ENCODE measurements at regions not wholly inside any gene's neighbourhood (a gene's known extent, or its start where the extent isn't known, plus 50 kb on each side); places are given as distances from the start of the nearest gene placed in this dataset.

- no peak overlapping the region for H3K27ac Mint-ChIP-seq
- peaks cover 8 to 10% of the 10 kb centered on the region in 2 experiments for H3K4me1 Mint-ChIP-seq
- Histone ChIP-seq H3K18ac (ENCODE audit: insufficient read length, low read depth, low read length) (no peak overlapping the region), H3K4me2 (ENCODE audit: insufficient read depth, insufficient read length, low read length) (no peak overlapping the region), H4K8ac (replicated peaks; ENCODE audit: insufficient read length, low read depth, low read length) (no peak overlapping the region), H2BK12ac (ENCODE audit: insufficient read length, low read depth, low read length) (no peak overlapping the region), H3K79me1 (ENCODE audit: insufficient read depth, low read depth, low read length, poor library complexity, severe bottlenecking) (no peaks in the 10 kb centered on the region), H4K20me1 (ENCODE audit: control insufficient read depth, insufficient read depth, insufficient read length) (no peaks in the 10 kb centered on the region), H2AK5ac (ENCODE audit: insufficient read length, low read length) (no peak overlapping the region), H3K79me2 (ENCODE audit: insufficient read depth, low read length) (no peaks in the 10 kb centered on the region), H4K91ac (ENCODE audit: insufficient read length, low read depth, low read length) (no peak overlapping the region), H3K4ac (ENCODE audit: low read depth, low read length) (no peak overlapping the region), H3K27ac (ENCODE audit: insufficient read length, low read depth, low read length) (no peak overlapping the region), H3K4me1 (ENCODE audit: insufficient read depth, low read length) (no peaks in the 10 kb centered on the region; the same call in 1 of the 2 replicates), H2BK20ac (ENCODE audit: low read depth, low read length, poor library complexity, severe bottlenecking) (no peak overlapping the region), H2BK120ac (ENCODE audit: low read depth, low read length, poor library complexity, severe bottlenecking) (no peak overlapping the region), H3T11ph (ENCODE audit: low read length) (no peak overlapping the region), H3K27me3 (ENCODE audit: insufficient read depth, low read length) (no peaks in the 10 kb centered on the region), H3K23me2 (ENCODE audit: insufficient read length, low read depth, low read length, poor library complexity, severe bottlenecking) (no peaks in the 10 kb centered on the region), H3K56ac (ENCODE audit: insufficient read length, low read depth, low read length) (no peak overlapping the region), H3K9ac (ENCODE audit: extremely low read depth, insufficient read length, low read length) (no peak overlapping the region), H3K14ac (ENCODE audit: insufficient read depth, low read length) (no peak overlapping the region), H4K5ac (ENCODE audit: insufficient read length, low read depth, low read length) (no peak overlapping the region), H3K23ac (ENCODE audit: insufficient read length, low read depth, low read length) (no peak overlapping the region), H2BK15ac (ENCODE audit: low read depth, low read length) (no peak overlapping the region), H2BK5ac (ENCODE audit: insufficient read length, low read length) (no peak overlapping the region), H2AFZ (ENCODE audit: low read length) (no peak overlapping the region), H3K9me3 (ENCODE audit: control insufficient read depth, low read depth, low read length) (no peaks in the 10 kb centered on the region)
- TF ChIP-seq, protein P1, sequence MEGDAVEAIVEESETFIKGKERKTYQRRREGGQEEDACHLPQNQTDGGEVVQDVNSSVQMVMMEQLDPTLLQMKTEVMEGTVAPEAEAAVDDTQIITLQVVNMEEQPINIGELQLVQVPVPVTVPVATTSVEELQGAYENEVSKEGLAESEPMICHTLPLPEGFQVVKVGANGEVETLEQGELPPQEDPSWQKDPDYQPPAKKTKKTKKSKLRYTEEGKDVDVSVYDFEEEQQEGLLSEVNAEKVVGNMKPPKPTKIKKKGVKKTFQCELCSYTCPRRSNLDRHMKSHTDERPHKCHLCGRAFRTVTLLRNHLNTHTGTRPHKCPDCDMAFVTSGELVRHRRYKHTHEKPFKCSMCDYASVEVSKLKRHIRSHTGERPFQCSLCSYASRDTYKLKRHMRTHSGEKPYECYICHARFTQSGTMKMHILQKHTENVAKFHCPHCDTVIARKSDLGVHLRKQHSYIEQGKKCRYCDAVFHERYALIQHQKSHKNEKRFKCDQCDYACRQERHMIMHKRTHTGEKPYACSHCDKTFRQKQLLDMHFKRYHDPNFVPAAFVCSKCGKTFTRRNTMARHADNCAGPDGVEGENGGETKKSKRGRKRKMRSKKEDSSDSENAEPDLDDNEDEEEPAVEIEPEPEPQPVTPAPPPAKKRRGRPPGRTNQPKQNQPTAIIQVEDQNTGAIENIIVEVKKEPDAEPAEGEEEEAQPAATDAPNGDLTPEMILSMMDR (conservative IDR thresholded peaks at IDR 0.05), result no peak
- H3K4me3 Mint-ChIP-seq, result no peak overlapping the region
- H3K36me3 Mint-ChIP-seq (ENCODE audit: insufficient read depth in 1 of 3, low read depth in 3 of 3), result peaks cover 0 to 5% (median 0%) of the 10 kb centered on the region in 3 experiments; a peak in 3 of 7 replicates
- no peak for DNase-seq
- H3K9me3 Mint-ChIP-seq, result peaks cover 2 to 3% of the 10 kb centered on the region in 2 experiments; a peak in 2 of 5 replicates
- no peaks in the 10 kb centered on the region for H3K27me3 Mint-ChIP-seq (ENCODE audit: low read depth)
- WGBS (ENCODE audit: extremely low coverage, insufficient read length, low lambda C conversion rate), result no CpG with 5 or more reads among the region's 4 CpGs
These were observed 395.9 kb upstream of the CDH9 start for GRCh38 chr5:27434335-27434734.

Measured in H9 (cell line).